SK-N-SH treated with all-trans-retinoic acid at 6 μM for 48 hours (cell line): ENCODE measurements at regions not wholly inside any gene's neighbourhood (a gene's known extent, or its start where the extent isn't known, plus 50 kb on each side); places are given as distances from the start of the nearest gene placed in this dataset.
"Not testable (repeated sequence)": the region's sequence is repeated elsewhere in the genome, so short reads cannot be mapped to it uniquely, and the experiment has no call there.

ENCODE experiments used
- ARNTL ChIP-seq: fragments of 450-650 bp; formaldehyde crosslinking; IDR thresholded peaks from 2 replicates; pipeline ENCODE4 v1.5.0; 2020; ENCODE audit warnings: low read depth, mild to moderate bottlenecking, moderate library complexity, borderline replicate concordance
- BACH2 ChIP-seq: fragments of 250-450 bp; sonication (Bioruptor Pico); IDR thresholded peaks from 2 replicates; pipeline ENCODE4 v1.9.0; 2021; ENCODE audit warnings: mild to moderate bottlenecking, borderline replicate concordance
- GLIS3 ChIP-seq: fragments of 250-450 bp; sonication (Bioruptor Pico); IDR thresholded peaks from 2 replicates; pipeline ENCODE4 v1.5.0; 2020; ENCODE audit warnings: mild to moderate bottlenecking, moderate library complexity
- TOX ChIP-seq: fragments of 250-450 bp; sonication (Bioruptor Pico); IDR thresholded peaks from 2 replicates; pipeline ENCODE4 v1.8.0; 2021; ENCODE audit warnings: mild to moderate bottlenecking, moderate library complexity, borderline replicate concordance
- ZFP3 ChIP-seq: fragments of 250-450 bp; sonication (Bioruptor Pico); IDR thresholded peaks from 2 replicates; pipeline ENCODE4 v1.5.0; 2020; ENCODE audit warnings: mild to moderate bottlenecking, moderate library complexity
- ZNF565 ChIP-seq: fragments of 450-650 bp; formaldehyde crosslinking; conservative IDR thresholded peaks from 2 replicates; pipeline ENCODE4 v1.5.0; 2020; ENCODE audit warnings: low read depth, mild to moderate bottlenecking, moderate library complexity
- ZNF8 ChIP-seq: fragments of 450-650 bp; formaldehyde crosslinking; IDR thresholded peaks from 2 replicates; pipeline ENCODE4 v1.5.0; 2020; ENCODE audit warnings: mild to moderate bottlenecking, moderate library complexity
- TF ChIP-seq, protein P1 (sequence below): fragments of 250-450 bp; sonication (Bioruptor Pico); IDR thresholded peaks from 2 replicates; pipeline ENCODE4 v1.5.0; 2020; ENCODE audit warnings: mild to moderate bottlenecking, moderate library complexity
- TF ChIP-seq, protein P2 (sequence below): fragments of 250-450 bp; sonication (Bioruptor Pico); IDR thresholded peaks from 2 replicates; pipeline ENCODE4 v1.8.0; 2020; ENCODE audit warnings: mild to moderate bottlenecking, moderate library complexity, borderline replicate concordance
- TF ChIP-seq, protein P3 (sequence below): fragments of 250-450 bp; sonication (Bioruptor Pico); IDR thresholded peaks from 2 replicates; pipeline ENCODE4 v1.5.1; 2021; ENCODE audit warnings: mild to moderate bottlenecking, moderate library complexity
- TF ChIP-seq, protein P4 (sequence below): fragments of 250-450 bp; sonication (Bioruptor Pico); IDR thresholded peaks from 2 replicates; pipeline ENCODE4 v1.5.1; 2020; ENCODE audit warnings: low read depth, mild to moderate bottlenecking, moderate library complexity

DNA sequence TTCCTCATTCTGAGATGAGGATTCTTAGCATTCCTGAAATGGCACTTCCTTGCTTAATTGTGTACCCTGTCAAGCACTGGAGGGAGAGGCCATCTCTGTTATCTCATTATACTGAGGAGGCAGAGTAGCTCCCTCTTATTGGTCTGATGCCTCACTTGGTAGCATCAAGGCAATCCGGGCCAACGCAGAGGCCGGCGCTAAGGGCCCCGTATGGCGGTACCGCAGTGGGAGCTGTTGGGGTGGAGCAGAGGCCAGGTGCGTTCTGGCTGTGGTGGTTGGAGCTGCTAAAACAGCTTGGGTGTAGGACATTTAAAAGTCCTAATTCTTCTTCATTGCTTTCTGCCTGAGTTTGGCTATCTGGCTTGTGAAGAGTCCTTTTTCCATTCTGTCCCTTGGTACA, 333.7 kb upstream of the NPAP1 start:
- TF ChIP-seq ZNF8 (CRISPR knock-in tag); ZNF565 (CRISPR knock-in tag); ARNTL; BACH2 (CRISPR knock-in tag); ZFP3; GLIS3 (CRISPR knock-in tag); TOX (CRISPR knock-in tag): not testable (repeated sequence)
- TF ChIP-seq, protein P1, sequence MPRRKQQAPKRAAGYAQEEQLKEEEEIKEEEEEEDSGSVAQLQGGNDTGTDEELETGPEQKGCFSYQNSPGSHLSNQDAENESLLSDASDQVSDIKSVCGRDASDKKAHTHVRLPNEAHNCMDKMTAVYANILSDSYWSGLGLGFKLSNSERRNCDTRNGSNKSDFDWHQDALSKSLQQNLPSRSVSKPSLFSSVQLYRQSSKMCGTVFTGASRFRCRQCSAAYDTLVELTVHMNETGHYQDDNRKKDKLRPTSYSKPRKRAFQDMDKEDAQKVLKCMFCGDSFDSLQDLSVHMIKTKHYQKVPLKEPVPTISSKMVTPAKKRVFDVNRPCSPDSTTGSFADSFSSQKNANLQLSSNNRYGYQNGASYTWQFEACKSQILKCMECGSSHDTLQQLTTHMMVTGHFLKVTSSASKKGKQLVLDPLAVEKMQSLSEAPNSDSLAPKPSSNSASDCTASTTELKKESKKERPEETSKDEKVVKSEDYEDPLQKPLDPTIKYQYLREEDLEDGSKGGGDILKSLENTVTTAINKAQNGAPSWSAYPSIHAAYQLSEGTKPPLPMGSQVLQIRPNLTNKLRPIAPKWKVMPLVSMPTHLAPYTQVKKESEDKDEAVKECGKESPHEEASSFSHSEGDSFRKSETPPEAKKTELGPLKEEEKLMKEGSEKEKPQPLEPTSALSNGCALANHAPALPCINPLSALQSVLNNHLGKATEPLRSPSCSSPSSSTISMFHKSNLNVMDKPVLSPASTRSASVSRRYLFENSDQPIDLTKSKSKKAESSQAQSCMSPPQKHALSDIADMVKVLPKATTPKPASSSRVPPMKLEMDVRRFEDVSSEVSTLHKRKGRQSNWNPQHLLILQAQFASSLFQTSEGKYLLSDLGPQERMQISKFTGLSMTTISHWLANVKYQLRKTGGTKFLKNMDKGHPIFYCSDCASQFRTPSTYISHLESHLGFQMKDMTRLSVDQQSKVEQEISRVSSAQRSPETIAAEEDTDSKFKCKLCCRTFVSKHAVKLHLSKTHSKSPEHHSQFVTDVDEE (CRISPR knock-in tag), result not testable (repeated sequence)
- TF ChIP-seq, protein P2, sequence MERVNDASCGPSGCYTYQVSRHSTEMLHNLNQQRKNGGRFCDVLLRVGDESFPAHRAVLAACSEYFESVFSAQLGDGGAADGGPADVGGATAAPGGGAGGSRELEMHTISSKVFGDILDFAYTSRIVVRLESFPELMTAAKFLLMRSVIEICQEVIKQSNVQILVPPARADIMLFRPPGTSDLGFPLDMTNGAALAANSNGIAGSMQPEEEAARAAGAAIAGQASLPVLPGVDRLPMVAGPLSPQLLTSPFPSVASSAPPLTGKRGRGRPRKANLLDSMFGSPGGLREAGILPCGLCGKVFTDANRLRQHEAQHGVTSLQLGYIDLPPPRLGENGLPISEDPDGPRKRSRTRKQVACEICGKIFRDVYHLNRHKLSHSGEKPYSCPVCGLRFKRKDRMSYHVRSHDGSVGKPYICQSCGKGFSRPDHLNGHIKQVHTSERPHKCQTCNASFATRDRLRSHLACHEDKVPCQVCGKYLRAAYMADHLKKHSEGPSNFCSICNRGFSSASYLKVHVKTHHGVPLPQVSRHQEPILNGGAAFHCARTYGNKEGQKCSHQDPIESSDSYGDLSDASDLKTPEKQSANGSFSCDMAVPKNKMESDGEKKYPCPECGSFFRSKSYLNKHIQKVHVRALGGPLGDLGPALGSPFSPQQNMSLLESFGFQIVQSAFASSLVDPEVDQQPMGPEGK (CRISPR knock-in tag), result not testable (repeated sequence)
- TF ChIP-seq, protein P3, sequence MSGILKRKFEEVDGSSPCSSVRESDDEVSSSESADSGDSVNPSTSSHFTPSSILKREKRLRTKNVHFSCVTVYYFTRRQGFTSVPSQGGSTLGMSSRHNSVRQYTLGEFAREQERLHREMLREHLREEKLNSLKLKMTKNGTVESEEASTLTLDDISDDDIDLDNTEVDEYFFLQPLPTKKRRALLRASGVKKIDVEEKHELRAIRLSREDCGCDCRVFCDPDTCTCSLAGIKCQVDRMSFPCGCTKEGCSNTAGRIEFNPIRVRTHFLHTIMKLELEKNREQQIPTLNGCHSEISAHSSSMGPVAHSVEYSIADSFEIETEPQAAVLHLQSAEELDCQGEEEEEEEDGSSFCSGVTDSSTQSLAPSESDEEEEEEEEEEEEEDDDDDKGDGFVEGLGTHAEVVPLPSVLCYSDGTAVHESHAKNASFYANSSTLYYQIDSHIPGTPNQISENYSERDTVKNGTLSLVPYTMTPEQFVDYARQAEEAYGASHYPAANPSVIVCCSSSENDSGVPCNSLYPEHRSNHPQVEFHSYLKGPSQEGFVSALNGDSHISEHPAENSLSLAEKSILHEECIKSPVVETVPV (CRISPR knock-in tag), result not testable (repeated sequence)
- TF ChIP-seq, protein P4, sequence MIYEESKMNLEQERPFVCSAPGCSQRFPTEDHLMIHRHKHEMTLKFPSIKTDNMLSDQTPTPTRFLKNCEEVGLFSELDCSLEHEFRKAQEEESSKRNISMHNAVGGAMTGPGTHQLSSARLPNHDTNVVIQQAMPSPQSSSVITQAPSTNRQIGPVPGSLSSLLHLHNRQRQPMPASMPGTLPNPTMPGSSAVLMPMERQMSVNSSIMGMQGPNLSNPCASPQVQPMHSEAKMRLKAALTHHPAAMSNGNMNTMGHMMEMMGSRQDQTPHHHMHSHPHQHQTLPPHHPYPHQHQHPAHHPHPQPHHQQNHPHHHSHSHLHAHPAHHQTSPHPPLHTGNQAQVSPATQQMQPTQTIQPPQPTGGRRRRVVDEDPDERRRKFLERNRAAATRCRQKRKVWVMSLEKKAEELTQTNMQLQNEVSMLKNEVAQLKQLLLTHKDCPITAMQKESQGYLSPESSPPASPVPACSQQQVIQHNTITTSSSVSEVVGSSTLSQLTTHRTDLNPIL, result not testable (repeated sequence)
